IMR-90 (cell line): ENCODE measurements at regions not wholly inside any gene's neighbourhood (a gene's known extent, or its start where the extent isn't known, plus 50 kb on each side); places are given as distances from the start of the nearest gene placed in this dataset.

Source experiments
- ATAC-seq: fragments of 200-7000 bp; cut with Tn5 transposase; 2 replicates; pipeline ENCODE4 v1.9.1; 2020; ENCODE audit warnings: low read depth, mild to moderate bottlenecking, moderate library complexity
- BruUV-seq: library from RNA; stranded (reverse); fragments of 400-500 nt; replicated peaks from 2 replicates; lab custom pipeline; 2021; lab: Mats Ljungman, UMichigan
- CTCF ChIA-PET: fragments of 300-600 bp; formaldehyde crosslinking; extraction: SDS; loops from one replicate; lab custom pipeline; 2021; ENCODE audit warnings: antibody characterized with exemption; lab: Yijun Ruan, JAX
- POLR2A ChIA-PET: fragments of 300-600 bp; sonication (Branson Sonifier 250); formaldehyde crosslinking; loops from one replicate; lab custom pipeline; 2022; ENCODE audit warnings: antibody characterized with exemption; ENCODE audit not compliant: unreplicated experiment; lab: Charles Lee
- DNase-seq: peaks from one replicate; pipeline ENCODE4 v3.0.0; 2013
- H2AFZ ChIP-seq: replicated peaks from 2 replicates; pipeline ENCODE3; 2013; ENCODE audit warnings: low read length, mild to moderate bottlenecking; ENCODE audit not compliant: poor library complexity
- H2AK5ac ChIP-seq: 2 replicates; pipeline ENCODE4 v1.6.1; 2013; ENCODE audit warnings: low read depth, low read length, inconsistent platforms
- H2AK9ac ChIP-seq: replicated peaks from 2 replicates; pipeline ENCODE3; 2013; ENCODE audit warnings: mild to moderate bottlenecking, low read depth, low read length, moderate library complexity; ENCODE audit not compliant: poor library complexity
- H2BK120ac ChIP-seq: 2 replicates; pipeline ENCODE4 v1.6.1; 2013; ENCODE audit warnings: low read depth, low read length, inconsistent platforms
- H2BK15ac ChIP-seq: 3 replicates; pipeline ENCODE4 v1.6.1; 2013; ENCODE audit warnings: low read depth, low read length, inconsistent platforms
- H2BK20ac ChIP-seq: 2 replicates; pipeline ENCODE4 v1.6.1; 2013; ENCODE audit warnings: low read depth, mild to moderate bottlenecking, inconsistent platforms, low read length, moderate library complexity
- H2BK5ac ChIP-seq: 2 replicates; pipeline ENCODE4 v1.6.1; 2013; ENCODE audit warnings: mild to moderate bottlenecking, low read depth, low read length, inconsistent platforms; ENCODE audit not compliant: poor library complexity, severe bottlenecking
- H3K14ac ChIP-seq: replicated peaks from 2 replicates; pipeline ENCODE4 v1.6.1; 2013; ENCODE audit warnings: low read depth, low read length, inconsistent platforms
- H3K18ac ChIP-seq: 2 replicates; pipeline ENCODE4 v1.6.1; 2013; ENCODE audit warnings: low read depth, low read length, control low read depth
- H3K23ac ChIP-seq: 2 replicates; pipeline ENCODE4 v1.6.1; 2013; ENCODE audit warnings: low read depth, low read length, inconsistent platforms
- H3K27ac ChIP-seq: 2 replicates; pipeline ENCODE4 v1.5.1; 2013; ENCODE audit warnings: mild to moderate bottlenecking, control low read depth, low read length; ENCODE audit not compliant: insufficient read depth
- H3K27me3 ChIP-seq: 2 replicates; pipeline ENCODE4 v1.6.1; 2013; ENCODE audit warnings: low read length; ENCODE audit not compliant: control insufficient read depth, insufficient read depth
- H3K36me3 ChIP-seq: 2 replicates; pipeline ENCODE4 v1.6.1; 2013; ENCODE audit warnings: low read length, mixed read lengths; ENCODE audit not compliant: control insufficient read depth, insufficient read depth
- H3K4ac ChIP-seq: 2 replicates; pipeline ENCODE4 v1.6.1; 2013; ENCODE audit warnings: low read depth, low read length, inconsistent platforms
- H3K4me1 ChIP-seq: 2 replicates; pipeline ENCODE4 v1.6.1; 2013; ENCODE audit warnings: low read length, mixed read lengths; ENCODE audit not compliant: control insufficient read depth, insufficient read depth
- H3K4me2 ChIP-seq: 2 replicates; pipeline ENCODE4 v1.6.1; 2013; ENCODE audit warnings: low read depth, mild to moderate bottlenecking, control low read depth, low read length, moderate library complexity
- H3K4me3 ChIP-seq: 2 replicates; pipeline ENCODE4 v1.5.1; 2013; ENCODE audit warnings: low read depth, mild to moderate bottlenecking, control low read depth, low read length, moderate library complexity; ENCODE audit not compliant: insufficient read depth
- H3K56ac ChIP-seq: 2 replicates; pipeline ENCODE4 v1.6.1; 2013; ENCODE audit warnings: low read length, inconsistent platforms; ENCODE audit not compliant: insufficient read depth; ENCODE audit errors: extremely low read depth
- H3K79me1 ChIP-seq, 2 experiments: 2 replicates each; pipeline ENCODE4 v1.6.1; 2013; ENCODE audit warnings: low read length in 2 of 2, inconsistent platforms in 1 of 2, low read depth in 1 of 2
- H3K9ac ChIP-seq: 2 replicates; pipeline ENCODE4 v1.6.1; 2013; ENCODE audit warnings: low read depth, low read length, control low read depth
- H3K9me1 ChIP-seq: 2 replicates; pipeline ENCODE4 v1.6.1; 2013; ENCODE audit warnings: low read length, inconsistent platforms; ENCODE audit not compliant: insufficient read depth
- H3K9me3 ChIP-seq: 2 replicates; pipeline ENCODE4 v1.6.1; 2013; ENCODE audit warnings: low read length; ENCODE audit not compliant: control insufficient read depth, insufficient read depth
- H4K20me1 ChIP-seq: 2 replicates; pipeline ENCODE4 v1.6.1; 2013; ENCODE audit warnings: low read length, inconsistent platforms; ENCODE audit not compliant: insufficient read depth
- H4K5ac ChIP-seq: 2 replicates; pipeline ENCODE4 v1.6.1; 2013; ENCODE audit warnings: mild to moderate bottlenecking, low read depth, low read length, control low read depth
- H4K8ac ChIP-seq, 2 experiments: 2 replicates each; pipeline ENCODE4 v1.6.1; 2013; ENCODE audit warnings: low read depth in 2 of 2, low read length in 2 of 2, control low read depth in 1 of 2, inconsistent platforms in 1 of 2
- H4K91ac ChIP-seq: 2 replicates; pipeline ENCODE4 v1.6.1; 2013; ENCODE audit warnings: low read depth, low read length, inconsistent platforms; ENCODE audit not compliant: insufficient read depth
- BHLHE40 ChIP-seq: fragments of 150-350 bp; IDR thresholded peaks from 2 replicates; pipeline ENCODE4 v1.6.1; 2016; ENCODE audit warnings: mild to moderate bottlenecking, low read depth, low read length
- CEBPB ChIP-seq: IDR thresholded peaks from 2 replicates; pipeline ENCODE4 v1.6.1; 2012; ENCODE audit warnings: low read depth, low read length, improper control_type of control experiment
- CHD1 ChIP-seq: IDR thresholded peaks from 2 replicates; pipeline ENCODE4 v1.6.1; 2012; ENCODE audit warnings: low read depth, low read length, improper control_type of control experiment
- FOS ChIP-seq: fragments of 150-350 bp; IDR thresholded peaks from 2 replicates; pipeline ENCODE4 v1.6.1; 2016; ENCODE audit warnings: low read depth, low read length
- MAFK ChIP-seq: IDR thresholded peaks from 2 replicates; pipeline ENCODE4 v1.6.1; 2012; ENCODE audit warnings: low read depth, low read length, improper control_type of control experiment
- MAZ ChIP-seq: IDR thresholded peaks from 2 replicates; pipeline ENCODE4 v1.6.1; 2012; ENCODE audit warnings: low read depth, mild to moderate bottlenecking, low read length, improper control_type of control experiment, moderate library complexity, borderline replicate concordance
- MXI1 ChIP-seq: IDR thresholded peaks from 2 replicates; pipeline ENCODE4 v1.6.1; 2012; ENCODE audit warnings: low read depth, mild to moderate bottlenecking, low read length, moderate library complexity, borderline replicate concordance
- NFE2L2 ChIP-seq: fragments of 150-350 bp; IDR thresholded peaks from 2 replicates; pipeline ENCODE4 v1.6.1; 2016; ENCODE audit warnings: low read depth, mild to moderate bottlenecking, low read length
- POLR2A ChIP-seq: IDR thresholded peaks from 2 replicates; pipeline ENCODE4 v1.6.1; 2012; ENCODE audit warnings: mild to moderate bottlenecking, low read depth, low read length
- RAD21 ChIP-seq: IDR thresholded peaks from 2 replicates; pipeline ENCODE4 v1.6.1; 2012; ENCODE audit warnings: low read length, improper control_type of control experiment
- RCOR1 ChIP-seq: IDR thresholded peaks from 2 replicates; pipeline ENCODE4 v1.6.1; 2012; ENCODE audit warnings: mild to moderate bottlenecking, low read length, improper control_type of control experiment; ENCODE audit not compliant: insufficient replicate concordance
- RFX5 ChIP-seq: IDR thresholded peaks from 2 replicates; pipeline ENCODE4 v1.8.0; 2012; ENCODE audit warnings: low read depth, mild to moderate bottlenecking, low read length, moderate library complexity
- SMC3 ChIP-seq: fragments of 150-350 bp; IDR thresholded peaks from 2 replicates; pipeline ENCODE4 v1.6.1; 2016; ENCODE audit warnings: low read depth, mild to moderate bottlenecking, antibody characterized with exemption, low read length, moderate library complexity
- whole genome bisulfite sequencing, 2 experiments: methylation state at CpG; one replicate each; pipeline versions ENCODE4 v1.1.5 to v1.1.7; 2013; ENCODE audit warnings: missing lambda C conversion rate in 2 of 2; ENCODE audit not compliant: insufficient read length in 1 of 2; ENCODE audit errors: extremely low coverage in 2 of 2; 5-methylcytosine and 5-hydroxymethylcytosine counted together
- dilution Hi-C: fragments of 300-500 bp; cut with HindIII; formaldehyde crosslinking; loops from one replicate; pipeline ENCODE4 v1.14.3; 2018; ENCODE audit warnings: low sequenced_read_pairs; ENCODE audit not compliant: unreplicated experiment
- in situ Hi-C: fragments of 300-500 bp; cut with MboI; formaldehyde crosslinking; loops from 3 replicates; pipeline ENCODE4 v1.14.3; 2019; ENCODE audit warnings: low sequenced_read_pairs, inconsistent platforms, mixed read lengths
- intact Hi-C: fragments of 100-400 bp; cut with micrococcal nuclease; formaldehyde crosslinking; loops from 2 replicates; pipeline ENCODE4 v1.10.0; 2022
- TF ChIP-seq, protein P1 (sequence below): conservative IDR thresholded peaks from 2 replicates; pipeline ENCODE4 v1.5.1; 2012; ENCODE audit warnings: mild to moderate bottlenecking, low read depth, low read length, improper control_type of control experiment
- TF ChIP-seq, protein P2 (sequence below): fragments of 150-350 bp; IDR thresholded peaks from 2 replicates; pipeline ENCODE4 v1.6.1; 2016; ENCODE audit warnings: low read depth, mild to moderate bottlenecking, low read length, moderate library complexity, borderline replicate concordance
- TF ChIP-seq, protein P3 (sequence below): fragments of 150-350 bp; IDR thresholded peaks from 2 replicates; pipeline ENCODE4 v1.6.1; 2017; ENCODE audit warnings: mild to moderate bottlenecking, antibody characterized with exemption, low read length, low read depth

DNA sequence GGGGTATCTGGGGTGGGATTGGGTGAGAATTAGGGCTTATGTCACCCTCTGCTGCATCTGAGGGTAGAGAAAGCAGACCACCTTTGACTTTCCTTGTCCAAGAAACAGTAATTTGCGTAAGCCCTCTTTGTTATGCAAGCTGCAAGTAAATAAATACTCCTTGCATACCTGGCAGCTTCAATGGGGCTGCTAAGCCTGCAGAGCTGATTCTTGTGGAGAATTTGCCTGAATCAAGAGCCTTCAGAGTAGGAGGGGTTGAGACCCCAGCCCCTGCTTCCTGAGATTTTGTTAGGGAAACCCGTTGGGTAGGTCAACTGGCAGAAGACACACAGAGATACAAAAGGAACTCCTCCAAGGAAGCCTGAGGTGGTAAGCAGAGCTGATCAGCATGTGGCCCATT, 515.1 kb downstream of the DMAC1 start:
- no peak overlapping the region for H3K18ac ChIP-seq
- no peaks in the 10 kb centered on the region for H3K79me1 ChIP-seq
- no peak overlapping the region for H4K91ac ChIP-seq
- TF ChIP-seq MAFK (no peak), MXI1 (no peak), FOS (no peak), MAZ (no peak), RFX5 (no peak), BHLHE40 (no peak), SMC3 (no peak), RAD21 (no peak), RCOR1 (no peak), CHD1 (no peak), POLR2A (no peak), CEBPB (no peak), NFE2L2 (no peak)
- TF ChIP-seq, protein P1, sequence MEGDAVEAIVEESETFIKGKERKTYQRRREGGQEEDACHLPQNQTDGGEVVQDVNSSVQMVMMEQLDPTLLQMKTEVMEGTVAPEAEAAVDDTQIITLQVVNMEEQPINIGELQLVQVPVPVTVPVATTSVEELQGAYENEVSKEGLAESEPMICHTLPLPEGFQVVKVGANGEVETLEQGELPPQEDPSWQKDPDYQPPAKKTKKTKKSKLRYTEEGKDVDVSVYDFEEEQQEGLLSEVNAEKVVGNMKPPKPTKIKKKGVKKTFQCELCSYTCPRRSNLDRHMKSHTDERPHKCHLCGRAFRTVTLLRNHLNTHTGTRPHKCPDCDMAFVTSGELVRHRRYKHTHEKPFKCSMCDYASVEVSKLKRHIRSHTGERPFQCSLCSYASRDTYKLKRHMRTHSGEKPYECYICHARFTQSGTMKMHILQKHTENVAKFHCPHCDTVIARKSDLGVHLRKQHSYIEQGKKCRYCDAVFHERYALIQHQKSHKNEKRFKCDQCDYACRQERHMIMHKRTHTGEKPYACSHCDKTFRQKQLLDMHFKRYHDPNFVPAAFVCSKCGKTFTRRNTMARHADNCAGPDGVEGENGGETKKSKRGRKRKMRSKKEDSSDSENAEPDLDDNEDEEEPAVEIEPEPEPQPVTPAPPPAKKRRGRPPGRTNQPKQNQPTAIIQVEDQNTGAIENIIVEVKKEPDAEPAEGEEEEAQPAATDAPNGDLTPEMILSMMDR = no peak
- TF ChIP-seq, protein P2, sequence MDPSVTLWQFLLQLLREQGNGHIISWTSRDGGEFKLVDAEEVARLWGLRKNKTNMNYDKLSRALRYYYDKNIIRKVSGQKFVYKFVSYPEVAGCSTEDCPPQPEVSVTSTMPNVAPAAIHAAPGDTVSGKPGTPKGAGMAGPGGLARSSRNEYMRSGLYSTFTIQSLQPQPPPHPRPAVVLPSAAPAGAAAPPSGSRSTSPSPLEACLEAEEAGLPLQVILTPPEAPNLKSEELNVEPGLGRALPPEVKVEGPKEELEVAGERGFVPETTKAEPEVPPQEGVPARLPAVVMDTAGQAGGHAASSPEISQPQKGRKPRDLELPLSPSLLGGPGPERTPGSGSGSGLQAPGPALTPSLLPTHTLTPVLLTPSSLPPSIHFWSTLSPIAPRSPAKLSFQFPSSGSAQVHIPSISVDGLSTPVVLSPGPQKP = no peak
- TF ChIP-seq, protein P3, sequence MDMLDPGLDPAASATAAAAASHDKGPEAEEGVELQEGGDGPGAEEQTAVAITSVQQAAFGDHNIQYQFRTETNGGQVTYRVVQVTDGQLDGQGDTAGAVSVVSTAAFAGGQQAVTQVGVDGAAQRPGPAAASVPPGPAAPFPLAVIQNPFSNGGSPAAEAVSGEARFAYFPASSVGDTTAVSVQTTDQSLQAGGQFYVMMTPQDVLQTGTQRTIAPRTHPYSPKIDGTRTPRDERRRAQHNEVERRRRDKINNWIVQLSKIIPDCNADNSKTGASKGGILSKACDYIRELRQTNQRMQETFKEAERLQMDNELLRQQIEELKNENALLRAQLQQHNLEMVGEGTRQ = no peak
- H3K27me3 ChIP-seq = peaks cover 2% of the 10 kb centered on the region
- H2BK15ac ChIP-seq = no peak overlapping the region
- H3K4me2 ChIP-seq = no peak overlapping the region
- no CpG with 5 or more reads among the region's 2 CpGs for WGBS, 2 experiments
- H4K5ac ChIP-seq = no peak overlapping the region
- no peaks in the 10 kb centered on the region for H3K4me1 ChIP-seq
- no peaks in the 10 kb centered on the region for H3K36me3 ChIP-seq
- H2AFZ ChIP-seq = no peak overlapping the region
- POLR2A ChIA-PET = no interaction called here
- dilution Hi-C loops = no loop called here
- BruUV-seq = no TSS peak
- intact Hi-C loops = no loop called here
- H3K4me3 ChIP-seq = no peak overlapping the region
- H3K14ac ChIP-seq = no peak overlapping the region
- H3K27ac ChIP-seq = no peak overlapping the region
- in situ Hi-C loops = no loop called here
- no peak overlapping the region for H2BK120ac ChIP-seq
- ATAC-seq = no peak
- H3K23ac ChIP-seq = no peak overlapping the region
- no peaks in the 10 kb centered on the region for H3K9me3 ChIP-seq
- no peak overlapping the region for H3K9ac ChIP-seq
- H4K20me1 ChIP-seq = no peaks in the 10 kb centered on the region
- H2AK9ac ChIP-seq = no peak overlapping the region
- no peak overlapping the region for H3K56ac ChIP-seq
- no peak overlapping the region for H4K8ac ChIP-seq
- H3K4ac ChIP-seq = no peak overlapping the region
- no peak overlapping the region for H2BK20ac ChIP-seq
- H2BK5ac ChIP-seq = no peak overlapping the region
- no peak for DNase-seq
- no peaks in the 10 kb centered on the region for H3K9me1 ChIP-seq
- CTCF ChIA-PET = interaction anchor here (1.0 kb wide), 1 partner anchor 9 kb away, joined by 3 read pairs; no protein-coding TSS in a partner anchor
- H2AK5ac ChIP-seq = no peak overlapping the region
